ENCODE measurements at regions not wholly inside any gene's neighbourhood (a gene's known extent, or its start where the extent isn't known, plus 50 kb on each side); places are given as distances from the start of the nearest gene placed in this dataset.
"Not testable (repeated sequence)": the region's sequence is repeated elsewhere in the genome, so short reads cannot be mapped to it uniquely, and the experiment has no call there.

DNA sequence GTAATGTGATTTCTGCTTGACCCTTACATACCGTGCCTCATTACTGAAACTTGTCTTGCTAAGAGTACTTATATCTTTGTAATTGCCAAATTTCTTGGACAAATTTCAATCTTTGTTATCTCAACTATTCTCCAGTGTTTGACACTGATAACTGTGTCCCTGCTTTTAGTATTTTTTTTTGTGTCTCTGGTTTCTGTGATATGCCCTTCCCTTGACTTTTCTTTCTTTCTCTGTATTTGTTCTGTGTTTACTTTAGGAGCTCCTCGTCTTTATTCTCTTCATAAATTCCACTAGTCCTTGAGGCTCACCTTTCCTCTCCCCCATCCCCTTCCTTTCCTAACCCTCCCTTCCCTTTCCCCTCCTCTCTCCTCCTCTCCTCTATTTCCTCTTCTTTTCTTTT is 123.7 kb upstream of the FBXL17 start:
- peaks cover 0 to 8% (median 0%) of the 10 kb centered on the region in 7 donors for H3K9me3 Mint-ChIP-seq
- H3K36me3 Mint-ChIP-seq = no peaks in the 10 kb centered on the region
- H3K27me3 ChIP-seq (ENCODE audit: control insufficient read depth, insufficient read depth, low read length) = no peaks in the 10 kb centered on the region
- H3K27ac Mint-ChIP-seq = no peak overlapping the region
- ATAC-seq (ENCODE audit: low read depth in 2 of 2) (no peak), DNase-seq (no peak)
- H3K4me1 Mint-ChIP-seq = no peaks in the 10 kb centered on the region
- no peak overlapping the region for H3K4me3 ChIP-seq (ENCODE audit: low read depth, low read length)
- no peak overlapping the region for H3K27ac ChIP-seq (ENCODE audit: insufficient read depth, low read length, poor library complexity, severe bottlenecking)
- no peak overlapping the region for H3K4me3 Mint-ChIP-seq
- no peaks in the 10 kb centered on the region for H3K36me3 ChIP-seq (ENCODE audit: control insufficient read depth, insufficient read depth, low read length)
- peaks cover 5% of the 10 kb centered on the region for H3K27me3 Mint-ChIP-seq
- H3K4me1 ChIP-seq (ENCODE audit: control insufficient read depth, insufficient read depth, low read length, poor library complexity, severe bottlenecking) = no peaks in the 10 kb centered on the region
- H3K9me3 ChIP-seq (ENCODE audit: control insufficient read depth in 2 of 2, low read length in 2 of 2) = peaks cover 0 to 7% of the 10 kb centered on the region in 2 experiments

DNA sequence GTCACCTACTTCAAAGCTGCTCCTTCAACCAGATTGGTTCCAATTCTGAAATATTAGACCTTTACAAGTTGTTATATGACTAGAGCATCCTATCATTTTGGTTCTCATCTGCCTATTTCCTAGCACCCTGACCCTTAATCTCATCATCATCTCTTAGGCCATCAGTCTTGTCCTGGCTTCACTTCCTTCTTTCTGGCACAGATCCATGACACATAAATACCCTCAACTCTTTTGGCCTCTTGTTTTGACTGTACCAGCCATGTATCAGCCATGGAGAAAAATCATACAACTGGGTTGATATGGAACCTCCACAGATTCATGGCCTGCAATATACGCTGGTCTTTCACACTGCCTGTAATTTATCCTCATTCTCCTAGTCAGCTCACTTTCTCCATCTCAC is 123.1 kb upstream of the FBXL17 start:
- ATAC-seq (ENCODE audit: low read depth in 2 of 2) = no peak
- H3K4me3 Mint-ChIP-seq = no peak overlapping the region
- H3K4me1 ChIP-seq (ENCODE audit: control insufficient read depth, insufficient read depth, low read length, poor library complexity, severe bottlenecking) = no peaks in the 10 kb centered on the region
- no peaks in the 10 kb centered on the region for H3K4me1 Mint-ChIP-seq
- H3K27me3 ChIP-seq (ENCODE audit: control insufficient read depth, insufficient read depth, low read length) = no peaks in the 10 kb centered on the region
- peaks cover 0 to 9% (median under 1%) of the 10 kb centered on the region in 7 donors for H3K9me3 Mint-ChIP-seq
- peaks cover 0 to 10% of the 10 kb centered on the region in 2 experiments for H3K9me3 ChIP-seq (ENCODE audit: control insufficient read depth in 2 of 2, low read length in 2 of 2)
- peaks cover 5% of the 10 kb centered on the region for H3K27me3 Mint-ChIP-seq
- H3K36me3 Mint-ChIP-seq = no peaks in the 10 kb centered on the region
- H3K27ac ChIP-seq (ENCODE audit: insufficient read depth, low read length, poor library complexity, severe bottlenecking) = no peak overlapping the region
- H3K36me3 ChIP-seq (ENCODE audit: control insufficient read depth, insufficient read depth, low read length) = no peaks in the 10 kb centered on the region
- H3K4me3 ChIP-seq (ENCODE audit: low read depth, low read length) = no peak overlapping the region
- no peak for DNase-seq
- no peak overlapping the region for H3K27ac Mint-ChIP-seq

DNA sequence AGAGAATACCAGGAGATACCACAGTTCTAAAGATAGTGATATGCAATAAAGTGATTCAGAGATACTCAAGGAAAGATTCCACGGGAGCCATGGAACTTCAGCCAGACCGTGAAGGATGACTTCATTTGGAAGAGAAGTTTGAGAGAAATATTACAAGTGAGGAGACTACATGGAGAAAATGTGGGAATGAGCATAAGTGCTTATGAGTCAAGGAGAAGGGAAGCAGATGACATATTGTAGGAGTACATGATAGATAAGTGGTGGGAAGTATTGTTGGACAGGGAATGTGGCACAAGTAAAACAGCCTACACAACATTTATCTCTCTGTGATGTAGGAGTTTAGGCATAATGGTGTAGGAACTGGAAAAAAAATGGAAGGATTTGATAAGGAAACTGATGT is 122.1 kb upstream of the FBXL17 start:
- H3K36me3 Mint-ChIP-seq = no peaks in the 10 kb centered on the region
- H3K9me3 Mint-ChIP-seq = peaks cover 0 to 18% (median 2%) of the 10 kb centered on the region in 7 donors
- DNase-seq (no peak), ATAC-seq (ENCODE audit: low read depth in 2 of 2) (no peak)
- Histone ChIP-seq H3K36me3 (ENCODE audit: control insufficient read depth, insufficient read depth, low read length) (no peaks in the 10 kb centered on the region), H3K27me3 (ENCODE audit: control insufficient read depth, insufficient read depth, low read length) (no peaks in the 10 kb centered on the region), H3K27ac (ENCODE audit: insufficient read depth, low read length, poor library complexity, severe bottlenecking) (no peak overlapping the region), H3K4me1 (ENCODE audit: control insufficient read depth, insufficient read depth, low read length, poor library complexity, severe bottlenecking) (no peaks in the 10 kb centered on the region), H3K4me3 (ENCODE audit: low read depth, low read length) (no peak overlapping the region), H3K9me3 (ENCODE audit: control insufficient read depth in 2 of 2, low read length in 2 of 2) (peaks cover 0 to 10% of the 10 kb centered on the region in 2 experiments)
- no peak overlapping the region for H3K4me3 Mint-ChIP-seq
- peaks cover 5% of the 10 kb centered on the region for H3K27me3 Mint-ChIP-seq
- no peak overlapping the region for H3K27ac Mint-ChIP-seq
- H3K4me1 Mint-ChIP-seq = no peaks in the 10 kb centered on the region

DNA sequence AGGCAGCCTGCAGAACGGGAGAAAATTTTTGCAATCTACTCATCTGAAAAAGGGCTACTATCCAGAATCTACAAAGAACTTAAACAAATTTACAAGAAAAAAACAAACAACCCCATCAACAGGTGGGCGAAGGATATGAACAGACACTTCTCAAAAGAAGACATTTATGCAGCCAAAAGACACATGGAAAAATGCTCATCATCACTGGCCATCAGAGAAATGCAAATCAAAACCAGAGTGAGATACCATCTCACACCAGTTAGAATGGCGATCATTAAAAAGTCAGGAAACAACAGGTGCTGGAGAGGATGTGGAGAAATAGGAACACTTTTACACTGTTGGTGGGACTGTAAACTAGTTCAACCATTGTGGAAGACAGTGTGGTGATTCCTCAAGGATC is 113.7 kb upstream of the FBXL17 start:
- H3K36me3 ChIP-seq (ENCODE audit: control insufficient read depth, insufficient read depth, low read length); H3K4me1 ChIP-seq (ENCODE audit: control insufficient read depth, insufficient read depth, low read length, poor library complexity, severe bottlenecking); H3K27me3 ChIP-seq (ENCODE audit: control insufficient read depth, insufficient read depth, low read length); ATAC-seq (ENCODE audit: low read depth in 2 of 2); H3K4me1 Mint-ChIP-seq; DNase-seq; H3K4me3 ChIP-seq (ENCODE audit: low read depth, low read length); H3K36me3 Mint-ChIP-seq; H3K9me3 ChIP-seq (ENCODE audit: control insufficient read depth in 2 of 2, low read length in 2 of 2); H3K4me3 Mint-ChIP-seq; H3K27ac Mint-ChIP-seq; H3K27ac ChIP-seq (ENCODE audit: insufficient read depth, low read length, poor library complexity, severe bottlenecking); H3K27me3 Mint-ChIP-seq: not testable (repeated sequence)
- peaks cover 0 to 13% (median 2%) of the 10 kb centered on the region in 7 donors for H3K9me3 Mint-ChIP-seq

DNA sequence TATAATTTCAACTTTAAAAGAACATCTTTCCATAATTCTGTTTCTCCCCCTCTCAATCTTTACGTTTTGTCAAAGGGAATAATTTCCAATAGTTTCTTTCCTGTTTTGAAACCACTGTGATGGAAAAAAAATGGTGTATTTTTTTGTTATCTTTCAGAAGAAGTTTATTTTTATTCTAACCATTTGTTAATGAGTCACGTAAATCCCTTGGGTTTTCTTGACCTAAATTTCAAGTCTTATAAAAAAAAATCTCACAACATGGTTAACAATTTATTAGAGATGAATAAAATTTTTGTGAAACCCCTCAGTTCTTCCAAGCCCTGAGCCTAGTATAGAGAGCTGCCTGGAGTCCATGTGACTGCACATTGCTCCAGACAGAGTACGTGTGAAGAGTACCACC is 106.1 kb upstream of the FBXL17 start:
- Mint-ChIP-seq H3K27ac (no peak overlapping the region), H3K36me3 (no peaks in the 10 kb centered on the region), H3K9me3 (peaks cover 0 to 11% (median 5%) of the 10 kb centered on the region in 7 donors), H3K27me3 (peaks cover 8% of the 10 kb centered on the region), H3K4me3 (no peak overlapping the region), H3K4me1 (no peaks in the 10 kb centered on the region)
- H3K4me3 ChIP-seq (ENCODE audit: low read depth, low read length) = no peak overlapping the region
- H3K27ac ChIP-seq (ENCODE audit: insufficient read depth, low read length, poor library complexity, severe bottlenecking) = no peak overlapping the region
- H3K4me1 ChIP-seq (ENCODE audit: control insufficient read depth, insufficient read depth, low read length, poor library complexity, severe bottlenecking) = no peaks in the 10 kb centered on the region
- H3K27me3 ChIP-seq (ENCODE audit: control insufficient read depth, insufficient read depth, low read length) = peaks cover 10% of the 10 kb centered on the region
- ATAC-seq (ENCODE audit: low read depth in 2 of 2) = no peak
- peaks cover 0 to 4% of the 10 kb centered on the region in 2 experiments for H3K9me3 ChIP-seq (ENCODE audit: control insufficient read depth in 2 of 2, low read length in 2 of 2)
- H3K36me3 ChIP-seq (ENCODE audit: control insufficient read depth, insufficient read depth, low read length) = no peaks in the 10 kb centered on the region
- DNase-seq = no peak

DNA sequence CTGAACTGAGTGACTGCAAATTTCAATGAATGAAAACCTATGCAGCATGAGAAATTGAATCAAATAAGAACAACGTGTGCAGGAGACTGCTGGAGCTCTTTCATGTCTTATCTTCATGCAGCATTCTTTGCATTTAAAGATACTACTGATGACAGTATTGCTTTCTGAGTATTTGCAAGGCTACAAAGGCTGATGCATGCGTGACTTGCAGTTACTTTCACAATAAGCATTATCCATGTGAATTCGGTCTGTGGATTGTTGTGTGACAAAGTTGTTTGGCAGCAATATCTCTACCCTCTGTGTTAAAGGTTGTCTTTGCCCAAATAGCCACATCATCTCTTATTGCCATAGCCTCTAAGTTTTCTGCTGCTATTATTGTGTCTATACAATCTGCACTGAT is 102.1 kb upstream of the FBXL17 start:
- H3K9me3 Mint-ChIP-seq = peaks cover 0 to 10% (median 5%) of the 10 kb centered on the region in 7 donors
- H3K27me3 Mint-ChIP-seq = peaks cover 8% of the 10 kb centered on the region
- no peak overlapping the region for H3K27ac ChIP-seq (ENCODE audit: insufficient read depth, low read length, poor library complexity, severe bottlenecking)
- no peaks in the 10 kb centered on the region for H3K9me3 ChIP-seq (ENCODE audit: control insufficient read depth in 2 of 2, low read length in 2 of 2)
- no peaks in the 10 kb centered on the region for H3K36me3 Mint-ChIP-seq
- peaks cover 0 to 3% (median 0%) of the 10 kb centered on the region in 4 donors for H3K4me1 Mint-ChIP-seq
- H3K27me3 ChIP-seq (ENCODE audit: control insufficient read depth, insufficient read depth, low read length) = peaks cover 10% of the 10 kb centered on the region
- H3K4me1 ChIP-seq (ENCODE audit: control insufficient read depth, insufficient read depth, low read length, poor library complexity, severe bottlenecking) = no peaks in the 10 kb centered on the region
- no peaks in the 10 kb centered on the region for H3K36me3 ChIP-seq (ENCODE audit: control insufficient read depth, insufficient read depth, low read length)
- no peak overlapping the region for H3K27ac Mint-ChIP-seq
- no peak overlapping the region for H3K4me3 Mint-ChIP-seq
- DNase-seq (no peak), ATAC-seq (ENCODE audit: low read depth in 2 of 2) (no peak)
- no peak overlapping the region for H3K4me3 ChIP-seq (ENCODE audit: low read depth, low read length)

DNA sequence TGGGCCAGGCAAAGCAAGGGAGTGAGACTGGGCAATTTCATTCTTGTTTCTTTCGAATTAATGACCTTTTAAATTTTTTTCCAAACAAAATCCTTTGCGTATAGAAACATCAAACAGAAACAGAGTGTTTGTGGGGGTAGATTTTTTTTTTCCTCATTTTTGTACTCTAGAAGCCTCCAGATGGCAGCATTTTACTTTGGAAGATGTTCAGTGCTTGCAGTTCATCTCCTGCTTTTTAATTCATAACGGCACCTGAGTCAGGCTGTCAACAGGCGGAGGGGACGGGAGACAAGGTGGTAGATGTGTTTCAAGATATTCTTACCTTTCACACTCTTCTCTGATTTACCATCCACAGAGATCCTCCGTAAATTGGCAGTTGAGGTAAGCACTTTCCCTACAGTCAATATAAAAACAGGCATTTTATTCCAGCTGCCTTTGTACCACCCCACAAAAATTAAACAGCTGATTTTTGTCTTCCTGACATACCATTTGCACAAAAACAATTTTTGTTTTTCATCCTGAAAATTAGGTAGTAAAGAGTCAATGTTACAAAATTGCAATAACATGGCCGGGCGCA is 99.5 kb upstream of the FBXL17 start:
- DNase-seq = peak in 1 of 3 donors; percentile 9

DNA sequence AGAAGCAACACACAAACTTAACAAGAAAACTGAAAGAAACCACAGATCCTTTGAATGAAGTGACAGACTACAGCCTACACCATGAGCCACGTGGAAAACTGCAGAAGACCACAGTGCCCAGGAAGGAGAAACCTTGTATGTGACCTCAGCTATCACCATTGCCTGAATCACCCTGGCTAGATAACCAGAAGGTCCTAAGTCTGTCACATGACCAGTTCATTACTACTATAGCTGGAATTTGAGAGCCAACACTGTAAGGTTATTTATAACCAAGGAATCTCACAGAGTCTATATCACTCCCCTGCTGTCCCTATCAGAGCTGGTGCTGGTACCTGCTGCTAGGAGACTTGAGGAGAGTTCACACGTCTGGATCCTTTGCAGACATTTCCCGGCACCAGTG is 90.3 kb upstream of the FBXL17 start:
- H3K27me3 ChIP-seq (ENCODE audit: control insufficient read depth, insufficient read depth, low read length) = no peaks in the 10 kb centered on the region
- ATAC-seq (ENCODE audit: low read depth in 2 of 2) = no peak
- no peak overlapping the region for H3K4me3 Mint-ChIP-seq

More for the DNA sequence above, 99.5 kb upstream of the FBXL17 start:
- no peaks in the 10 kb centered on the region for H3K9me3 ChIP-seq (ENCODE audit: control insufficient read depth in 2 of 2, low read length in 2 of 2)
- no peaks in the 10 kb centered on the region for H3K36me3 ChIP-seq (ENCODE audit: control insufficient read depth, insufficient read depth, low read length)
- H3K36me3 Mint-ChIP-seq = no peaks in the 10 kb centered on the region
- H3K4me1 ChIP-seq (ENCODE audit: control insufficient read depth, insufficient read depth, low read length, poor library complexity, severe bottlenecking) = no peaks in the 10 kb centered on the region
- no peaks in the 10 kb centered on the region for H3K27me3 Mint-ChIP-seq
- H3K27ac ChIP-seq (ENCODE audit: insufficient read depth, low read length, poor library complexity, severe bottlenecking) = no peak overlapping the region
- peaks cover 0 to 3% (median 0%) of the 10 kb centered on the region in 4 donors for H3K4me1 Mint-ChIP-seq
- H3K27me3 ChIP-seq (ENCODE audit: control insufficient read depth, insufficient read depth, low read length) = peaks cover 6% of the 10 kb centered on the region
- no peak overlapping the region for H3K27ac Mint-ChIP-seq
- H3K4me3 ChIP-seq (ENCODE audit: low read depth, low read length) = no peak overlapping the region
- H3K9me3 Mint-ChIP-seq = peaks cover 0 to 5% (median 0%) of the 10 kb centered on the region in 7 donors
- no peak overlapping the region for H3K4me3 Mint-ChIP-seq
- no peak for ATAC-seq (ENCODE audit: low read depth in 2 of 2)

More for the DNA sequence above, 90.3 kb upstream of the FBXL17 start:
- H3K27ac ChIP-seq (ENCODE audit: insufficient read depth, low read length, poor library complexity, severe bottlenecking) = no peak overlapping the region
- peaks cover 0 to 9% (median 0%) of the 10 kb centered on the region in 7 donors for H3K9me3 Mint-ChIP-seq
- no peaks in the 10 kb centered on the region for H3K4me1 ChIP-seq (ENCODE audit: control insufficient read depth, insufficient read depth, low read length, poor library complexity, severe bottlenecking)
- no peak overlapping the region for H3K4me3 ChIP-seq (ENCODE audit: low read depth, low read length)
- no peaks in the 10 kb centered on the region for H3K4me1 Mint-ChIP-seq
- no peaks in the 10 kb centered on the region for H3K36me3 Mint-ChIP-seq
- no peaks in the 10 kb centered on the region for H3K9me3 ChIP-seq (ENCODE audit: control insufficient read depth in 2 of 2, low read length in 2 of 2)
- no peaks in the 10 kb centered on the region for H3K36me3 ChIP-seq (ENCODE audit: control insufficient read depth, insufficient read depth, low read length)
- no peaks in the 10 kb centered on the region for H3K27me3 Mint-ChIP-seq
- DNase-seq = no peak
- H3K27ac Mint-ChIP-seq = no peak overlapping the region
